GM19239 (cell line): ENCODE measurements at regions not wholly inside any gene's neighbourhood (a gene's known extent, or its start where the extent isn't known, plus 50 kb on each side); places are given as distances from the start of the nearest gene placed in this dataset.
"Not testable (repeated sequence)": the region's sequence is repeated elsewhere in the genome, so short reads cannot be mapped to it uniquely, and the experiment has no call there.

Experiments
- DNase-seq: peaks from one replicate; pipeline ENCODE4 v3.0.0; 2011; ENCODE audit warnings: low spot score; ENCODE audit not compliant: insufficient read length
- FAIRE-seq: peaks from 2 replicates; lab custom pipeline; 2011; peaks lifted over from hg19 to GRCh38; lab: Jason Lieb, UNC

GRCh38 chr10:131025333-131025732 is 286.2 kb downstream of the TCERG1L start:
- DNase-seq, result no peak
- FAIRE-seq, result no peak

- DNase-seq (no peak), FAIRE-seq (no peak)
Observed at GRCh38 chr10:131027256-131027655, 284.3 kb downstream of the TCERG1L start.

- FAIRE-seq, result no peak
Observed at GRCh38 chr10:131031346-131031745, 280.2 kb downstream of the TCERG1L start.

GRCh38 chr10:131032329-131033165 is 279.0 kb downstream of the TCERG1L start:
- no peak for DNase-seq
- FAIRE-seq, result no peak

More at GRCh38 chr10:131031346-131031745, 280.2 kb downstream of the TCERG1L start:
- DNase-seq, result no peak

- no peak for FAIRE-seq
- no peak for DNase-seq
Observed at GRCh38 chr10:131033166-131034085, 278.1 kb downstream of the TCERG1L start.

- FAIRE-seq (no peak), DNase-seq (no peak)
Observed at GRCh38 chr10:131034451-131034850, 277.1 kb downstream of the TCERG1L start.

GRCh38 chr10:131035779-131036178 is 275.7 kb downstream of the TCERG1L start:
- DNase-seq (no peak), FAIRE-seq (no peak)

- FAIRE-seq, result no peak
Observed at GRCh38 chr10:131038056-131038455, 273.5 kb downstream of the TCERG1L start.

GRCh38 chr10:131041031-131041430 is 270.5 kb downstream of the TCERG1L start:
- no peak for DNase-seq
- FAIRE-seq, result no peak

More at GRCh38 chr10:131038056-131038455, 273.5 kb downstream of the TCERG1L start:
- DNase-seq, result no peak

- no peak for DNase-seq
- FAIRE-seq, result no peak
Observed at GRCh38 chr10:131041441-131041840, 270.1 kb downstream of the TCERG1L start.

GRCh38 chr10:131042015-131042414 is 269.5 kb downstream of the TCERG1L start:
- not testable (repeated sequence) for FAIRE-seq, DNase-seq
